HepG2 (cell line): ENCODE measurements at regions not wholly inside any gene's neighbourhood (a gene's known extent, or its start where the extent isn't known, plus 50 kb on each side); places are given as distances from the start of the nearest gene placed in this dataset.
A peak's percentile ranks its signal among the peaks of the same experiment; 100 is the strongest.

Experiments used
- ATAC-seq: fragments of 200-7000 bp; cut with Tn5 transposase; 3 replicates; pipeline ENCODE4 v1.9.1; 2020; ENCODE audit warnings: mild to moderate bottlenecking, moderate library complexity
- BruUV-seq: library from RNA; stranded (reverse); fragments of 400-500 nt; replicated peaks from 2 replicates; lab custom pipeline; 2021; lab: Mats Ljungman, UMichigan
- CTCF ChIA-PET: fragments of 300-600 bp; formaldehyde crosslinking; extraction: SDS; loops from one replicate; lab custom pipeline; 2021; ENCODE audit warnings: low total read pairs, inconsistent platforms, low intra/inter-chr PET ratio; lab: Yijun Ruan, JAX
- POLR2A ChIA-PET: fragments of 350-600 bp; sonication (Branson Sonifier 250); formaldehyde crosslinking; loops from one replicate; lab custom pipeline; 2020; ENCODE audit warnings: antibody characterized with exemption, inconsistent platforms; lab: Yijun Ruan, JAX
- DNase-seq: peaks from one replicate; pipeline ENCODE4 v3.0.0-alpha.2; 2015; ENCODE audit warnings: low spot score
- FAIRE-seq: peaks from 3 replicates; lab custom pipeline; 2011; peaks lifted over from hg19 to GRCh38; lab: Jason Lieb, UNC
- H2AFZ ChIP-seq: one replicate; pipeline ENCODE4 v1.6.1; 2011; ENCODE audit warnings: low read length, inconsistent platforms
- H3K27ac ChIP-seq: fragments of 300-600 bp; 3 replicates; pipeline ENCODE4 v1.8.0; 2011; ENCODE audit warnings: mixed run types, mild to moderate bottlenecking, mixed read lengths, low read length, inconsistent platforms; ENCODE audit not compliant: insufficient read depth; ENCODE audit errors: extremely low read length
- H3K27me3 ChIP-seq, 2 experiments: fragments of 200-600 bp in 1 of 2; 2 replicates in 1 of 2; 3 replicates in 1 of 2; pipeline versions ENCODE4 v1.6.0 to v1.8.0; 2011; ENCODE audit warnings: low read length in 2 of 2, mild to moderate bottlenecking in 2 of 2, moderate library complexity in 2 of 2, inconsistent platforms in 1 of 2; ENCODE audit not compliant: insufficient read depth in 2 of 2, control insufficient read depth in 1 of 2
- H3K36me3 ChIP-seq, 2 experiments: fragments of 200-600 bp in 1 of 2; replicated peaks in 1 of 2; 2 replicates in 1 of 2; 3 replicates in 1 of 2; pipeline versions ENCODE4 v1.5.1 to v1.8.0; 2011; ENCODE audit warnings: low read length in 2 of 2, inconsistent platforms in 1 of 2; ENCODE audit not compliant: insufficient read depth in 2 of 2, control insufficient read depth in 1 of 2
- H3K4me1 ChIP-seq: 2 replicates; pipeline ENCODE4 v1.5.1; 2012; ENCODE audit warnings: low read length, inconsistent platforms; ENCODE audit not compliant: insufficient read depth
- H3K4me2 ChIP-seq: 2 replicates; pipeline ENCODE4 v1.6.0; 2011; ENCODE audit warnings: low read depth, low read length, inconsistent platforms
- H3K4me3 ChIP-seq, 3 experiments: fragments of 200-600 bp in 1 of 3; sonication (generic), shearing (Covaris generic) in 1 of 3; replicated peaks in 1 of 3; 2 replicates each; pipeline ENCODE4 v1.5.1; 2011 to 2016; ENCODE audit warnings: low read length in 3 of 3, inconsistent platforms in 2 of 3, low read depth in 2 of 3, mild to moderate bottlenecking in 2 of 3, control low read depth in 1 of 3, mixed read lengths in 1 of 3; ENCODE audit not compliant: insufficient read depth in 1 of 3
- H3K79me2 ChIP-seq: one replicate; pipeline ENCODE4 v1.6.1; 2011; ENCODE audit warnings: low read length, inconsistent platforms; ENCODE audit not compliant: insufficient read depth
- H3K9ac ChIP-seq: 2 replicates; pipeline ENCODE4 v1.6.0; 2011; ENCODE audit warnings: mild to moderate bottlenecking, low read depth, low read length, inconsistent platforms; ENCODE audit not compliant: insufficient read depth
- H3K9me3 ChIP-seq: 2 replicates; pipeline ENCODE4 v1.5.1; 2012; ENCODE audit warnings: mild to moderate bottlenecking, low read length
- H4K20me1 ChIP-seq: 2 replicates; pipeline ENCODE4 v1.6.0; 2011; ENCODE audit warnings: inconsistent platforms, mild to moderate bottlenecking, low read length, moderate library complexity; ENCODE audit not compliant: insufficient read depth
- ARID5B ChIP-seq: IDR thresholded peaks from 2 replicates; pipeline ENCODE4 v1.4.0; 2020; ENCODE audit warnings: mild to moderate bottlenecking, missing genetic modification reagents
- ATF7-NPFF ChIP-seq: sonication (generic); formaldehyde crosslinking; IDR thresholded peaks from 2 replicates; pipeline ENCODE4 v1.8.1; 2023; ENCODE audit warnings: mild to moderate bottlenecking, low read depth, missing genetic modification reagents, moderate library complexity
- FOXK1 ChIP-seq: sonication (generic); formaldehyde crosslinking; IDR thresholded peaks from 2 replicates; pipeline ENCODE4 v1.4.0; 2020; ENCODE audit warnings: low read depth, missing genetic modification reagents, borderline replicate concordance
- GATA4 ChIP-seq: sonication (generic); IDR thresholded peaks from 2 replicates; pipeline ENCODE4 v1.6.1; 2016; ENCODE audit warnings: antibody characterized with exemption, low read depth, borderline replicate concordance
- GATAD2A ChIP-seq: IDR thresholded peaks from 2 replicates; pipeline ENCODE4 v1.6.1; 2016
- HBP1 ChIP-seq: IDR thresholded peaks from 2 replicates; pipeline ENCODE4 v1.6.1; 2016; ENCODE audit warnings: low read depth, control low read depth
- HMG20A ChIP-seq: IDR thresholded peaks from 2 replicates; pipeline ENCODE4 v1.6.1; 2016; ENCODE audit warnings: borderline replicate concordance
- KLF11 ChIP-seq: IDR thresholded peaks from 2 replicates; pipeline ENCODE4 v1.6.1; 2016; ENCODE audit warnings: missing compliant biosample characterization
- MTF1 ChIP-seq: sonication (generic); formaldehyde crosslinking; IDR thresholded peaks from 2 replicates; pipeline ENCODE4 v1.5.0; 2020; ENCODE audit warnings: missing genetic modification reagents
- NR2F1 ChIP-seq, 2 experiments: fragments of 450-650 bp in 1 of 2; formaldehyde crosslinking in 1 of 2; IDR thresholded peaks; 2 replicates each; pipeline versions ENCODE4 v1.5.0 to v1.6.1; 2016 to 2020; ENCODE audit warnings: mild to moderate bottlenecking in 1 of 2, missing compliant biosample characterization in 1 of 2, missing genetic modification reagents in 1 of 2, moderate library complexity in 1 of 2
- SP4 ChIP-seq: sonication (generic); formaldehyde crosslinking; IDR thresholded peaks from 2 replicates; pipeline ENCODE4 v1.8.1; 2023; ENCODE audit warnings: mild to moderate bottlenecking, missing genetic modification reagents
- SRY ChIP-seq: sonication (generic); formaldehyde crosslinking; IDR thresholded peaks from 2 replicates; pipeline ENCODE4 v1.8.0; 2022; ENCODE audit warnings: mild to moderate bottlenecking, missing genetic modification reagents
- THAP8 ChIP-seq: sonication (generic); formaldehyde crosslinking; IDR thresholded peaks from 2 replicates; pipeline ENCODE4 v1.5.1; 2020; ENCODE audit warnings: missing genetic modification reagents, mild to moderate bottlenecking, borderline replicate concordance
- ZBTB21 ChIP-seq: sonication (generic); formaldehyde crosslinking; IDR thresholded peaks from 2 replicates; pipeline ENCODE4 v1.4.0; 2020; ENCODE audit warnings: missing genetic modification reagents
- ZNF501 ChIP-seq: sonication (generic); formaldehyde crosslinking; IDR thresholded peaks from 2 replicates; pipeline ENCODE4 v1.5.1; 2020; ENCODE audit warnings: mild to moderate bottlenecking, moderate library complexity, missing genetic modification reagents
- ZNF737 ChIP-seq: sonication (generic); formaldehyde crosslinking; IDR thresholded peaks from 2 replicates; pipeline ENCODE4 v1.5.0; 2020; ENCODE audit warnings: missing genetic modification reagents, mild to moderate bottlenecking, borderline replicate concordance
- ZNF768 ChIP-seq: sonication (generic); formaldehyde crosslinking; IDR thresholded peaks from 2 replicates; pipeline ENCODE4 v1.4.0; 2020; ENCODE audit warnings: missing genetic modification reagents
- ZNF883 ChIP-seq: sonication (generic); formaldehyde crosslinking; IDR thresholded peaks from 2 replicates; pipeline ENCODE4 v1.5.1; 2020; ENCODE audit warnings: mild to moderate bottlenecking, missing genetic modification reagents; ENCODE audit errors: not compliant biosample characterization
- WGBS: methylation state at CpG from one replicate; pipeline ENCODE4 v1.1.6; 2017; ENCODE audit warnings: low lambda C conversion rate; 5-methylcytosine and 5-hydroxymethylcytosine counted together
- in situ Hi-C: cut with HindIII; loops from 2 replicates; pipeline ENCODE4 v1.10.0; 2017; ENCODE audit warnings: low pct_unique_long_range_greater_than_20kb; ENCODE audit not compliant: extremely low pct_ligation_motif_present
- intact Hi-C: fragments of 100-400 bp; cut with micrococcal nuclease; formaldehyde crosslinking; loops from one replicate; pipeline ENCODE4 v1.10.0; 2022; ENCODE audit not compliant: unreplicated experiment

GRCh38 chr2:16094811-16095210 is 154.5 kb downstream of the MYCN start (continued):
- TF ChIP-seq ARID5B (CRISPR knock-in tag) (no peak), HMG20A (CRISPR knock-in tag) (no peak)

GRCh38 chr2:16093639-16094529 is 153.5 kb downstream of the MYCN start:
- WGBS: 22% methylated on average over 17 of the region's 17 CpGs
- Histone ChIP-seq H3K9ac (no peak overlapping the region), H2AFZ (no peak overlapping the region), H3K9me3 (no peaks in the 10 kb centered on the region), H3K36me3 (no peaks in the 10 kb centered on the region), H3K4me1 (peaks cover 72% of the 10 kb centered on the region), H3K27me3 (no peaks in the 10 kb centered on the region; a peak in 1 of 5 replicates), H3K4me2 (peak overlapping the region; percentile 26), H4K20me1 (no peaks in the 10 kb centered on the region), H3K79me2 (no peaks in the 10 kb centered on the region), H3K27ac (no peak overlapping the region), H3K4me3 (no peak overlapping the region)
- BruUV-seq: no TSS peak
- intact Hi-C loops: loop anchor here (5.0 kb wide), 1 partner anchor 152 kb away; the partner anchor contains the start of gene MYCN
- in situ Hi-C loops: no loop called here
- CTCF ChIA-PET: no interaction called here
- FAIRE-seq (peak; percentile 71), ATAC-seq (peak; percentile 76), DNase-seq (peak; percentile 60)
- POLR2A ChIA-PET: interaction anchor here (0.9 to 1.7 kb wide), 3 partner anchors 11 to 26 kb away, joined by 3 to 6 read pairs (median 6); no protein-coding TSS in a partner anchor
- TF ChIP-seq ZNF737 (CRISPR knock-in tag) (no peak), MTF1 (no peak), ZNF501 (CRISPR knock-in tag) (no peak), GATAD2A (CRISPR knock-in tag) (no peak; the same call in 1 of the 2 replicates), GATA4 (no peak), SRY (CRISPR knock-in tag) (no peak), ZBTB21 (no peak), ZNF768 (no peak), NR2F1 (CRISPR knock-in tag; IDR thresholded peaks at IDR 0.05) (no peak), ATF7-NPFF (no peak), THAP8 (no peak), ZNF883 (no peak), KLF11 (CRISPR knock-in tag) (no peak), SP4 (CRISPR knock-in tag) (no peak), FOXK1 (CRISPR knock-in tag) (no peak), HBP1 (no peak)
